ENCODE measurements at regions not wholly inside any gene's neighbourhood (a gene's known extent, or its start where the extent isn't known, plus 50 kb on each side); places are given as distances from the start of the nearest gene placed in this dataset.

DNA sequence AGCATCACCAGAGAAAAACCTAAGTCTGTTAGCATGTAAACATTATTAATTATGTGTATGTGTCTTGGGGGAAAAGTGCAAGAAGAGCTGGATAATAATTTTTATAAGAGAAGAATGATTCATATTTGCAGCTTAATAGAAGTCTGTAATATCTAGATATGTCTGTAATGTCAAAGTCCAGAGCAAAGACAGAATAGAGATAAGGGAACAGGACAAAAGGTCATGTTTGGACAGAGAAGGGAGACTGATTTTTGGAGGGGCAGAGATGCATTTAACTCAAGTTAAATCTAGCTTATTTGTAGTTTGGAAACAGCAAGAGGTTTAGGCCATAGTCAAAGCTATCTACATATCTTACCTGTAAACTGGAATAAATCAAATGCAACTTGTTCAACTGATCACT, 61.2 kb downstream of the MAGED1 start:
- H3K27ac Mint-ChIP-seq: no peak overlapping the region
- H3K4me3 Mint-ChIP-seq: no peak overlapping the region
- DNase-seq (no peak), ATAC-seq (ENCODE audit: low read depth in 2 of 2) (no peak)
- Histone ChIP-seq H3K4me3 (ENCODE audit: low read depth, low read length) (no peak overlapping the region), H3K27ac (ENCODE audit: insufficient read depth, low read length, poor library complexity, severe bottlenecking) (no peak overlapping the region), H3K9me3 (ENCODE audit: control insufficient read depth in 2 of 2, low read length in 2 of 2) (no peaks in the 10 kb centered on the region), H3K4me1 (ENCODE audit: control insufficient read depth, insufficient read depth, low read length, poor library complexity, severe bottlenecking) (no peaks in the 10 kb centered on the region), H3K36me3 (ENCODE audit: control insufficient read depth, insufficient read depth, low read length) (no peaks in the 10 kb centered on the region), H3K27me3 (ENCODE audit: control insufficient read depth, insufficient read depth, low read length) (no peaks in the 10 kb centered on the region)
- H3K27me3 Mint-ChIP-seq: peaks cover 5% of the 10 kb centered on the region
- peaks cover 0 to 9% (median 1%) of the 10 kb centered on the region in 7 donors for H3K9me3 Mint-ChIP-seq
- no peaks in the 10 kb centered on the region for H3K36me3 Mint-ChIP-seq
- no peaks in the 10 kb centered on the region for H3K4me1 Mint-ChIP-seq

DNA sequence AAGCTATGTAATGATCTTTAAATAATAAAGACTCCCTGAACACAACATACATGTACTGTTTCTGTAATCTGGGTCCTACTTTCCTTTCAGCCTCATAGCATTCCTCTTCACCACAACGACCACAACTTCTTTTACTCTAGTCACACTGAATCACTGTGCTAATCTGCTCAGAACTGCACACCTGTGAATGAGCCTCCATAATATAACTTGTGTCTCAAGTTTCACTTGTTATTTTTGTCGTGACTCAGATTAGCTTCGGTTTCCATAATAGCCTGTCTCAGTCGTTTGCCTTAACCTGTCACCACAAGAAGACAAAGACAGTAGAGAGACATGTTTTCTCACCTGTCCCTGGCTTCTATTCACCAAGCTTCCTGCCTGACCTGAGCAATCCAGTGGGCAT, 61.8 kb downstream of the MAGED1 start:
- ATAC-seq (ENCODE audit: low read depth in 2 of 2): no peak
- no peak overlapping the region for H3K27ac Mint-ChIP-seq

DNA sequence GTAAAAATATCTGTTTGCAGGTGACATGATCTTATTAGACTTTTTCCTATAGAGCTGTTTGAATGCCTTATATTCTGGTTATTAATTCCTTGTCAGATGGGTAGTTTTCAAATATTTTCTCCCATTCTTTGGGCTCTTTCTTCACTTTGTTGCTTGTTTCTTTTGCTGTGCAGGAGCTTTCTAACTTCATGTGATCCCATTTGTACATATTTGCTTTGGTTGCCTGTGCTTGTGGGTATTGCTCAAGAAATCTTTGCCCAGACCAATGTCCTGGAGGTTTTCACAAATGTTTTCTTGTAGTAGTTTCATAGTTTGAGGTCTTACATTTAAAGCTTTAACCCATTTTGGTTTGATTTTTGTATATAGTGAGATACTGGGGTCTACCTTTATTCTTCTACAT, 63.0 kb downstream of the MAGED1 start:
- no peak for DNase-seq
- Mint-ChIP-seq H3K9me3 (peaks cover 0 to 8% (median under 1%) of the 10 kb centered on the region in 7 donors), H3K27me3 (peaks cover 5% of the 10 kb centered on the region), H3K4me1 (no peaks in the 10 kb centered on the region), H3K4me3 (no peak overlapping the region), H3K27ac (peak overlapping the region in 1 of 3 donors; percentile 28), H3K36me3 (no peaks in the 10 kb centered on the region)
- no peaks in the 10 kb centered on the region for H3K9me3 ChIP-seq (ENCODE audit: control insufficient read depth in 2 of 2, low read length in 2 of 2)
- no peaks in the 10 kb centered on the region for H3K27me3 ChIP-seq (ENCODE audit: control insufficient read depth, insufficient read depth, low read length)
- H3K27ac ChIP-seq (ENCODE audit: insufficient read depth, low read length, poor library complexity, severe bottlenecking): no peak overlapping the region
- no peak overlapping the region for H3K4me3 ChIP-seq (ENCODE audit: low read depth, low read length)
- no peaks in the 10 kb centered on the region for H3K4me1 ChIP-seq (ENCODE audit: control insufficient read depth, insufficient read depth, low read length, poor library complexity, severe bottlenecking)
- ATAC-seq (ENCODE audit: low read depth in 2 of 2): no peak
- no peaks in the 10 kb centered on the region for H3K36me3 ChIP-seq (ENCODE audit: control insufficient read depth, insufficient read depth, low read length)

More for the DNA sequence above, 61.8 kb downstream of the MAGED1 start:
- H3K36me3 Mint-ChIP-seq: no peaks in the 10 kb centered on the region
- no peak for DNase-seq
- H3K27me3 ChIP-seq (ENCODE audit: control insufficient read depth, insufficient read depth, low read length): no peaks in the 10 kb centered on the region
- H3K4me1 ChIP-seq (ENCODE audit: control insufficient read depth, insufficient read depth, low read length, poor library complexity, severe bottlenecking): no peaks in the 10 kb centered on the region
- no peak overlapping the region for H3K27ac ChIP-seq (ENCODE audit: insufficient read depth, low read length, poor library complexity, severe bottlenecking)
- H3K9me3 Mint-ChIP-seq: peaks cover 0 to 9% (median 1%) of the 10 kb centered on the region in 7 donors
- H3K4me3 ChIP-seq (ENCODE audit: low read depth, low read length): no peak overlapping the region
- peaks cover 5% of the 10 kb centered on the region for H3K27me3 Mint-ChIP-seq
- no peaks in the 10 kb centered on the region for H3K4me1 Mint-ChIP-seq
- no peaks in the 10 kb centered on the region for H3K9me3 ChIP-seq (ENCODE audit: control insufficient read depth in 2 of 2, low read length in 2 of 2)
- H3K4me3 Mint-ChIP-seq: no peak overlapping the region
- H3K36me3 ChIP-seq (ENCODE audit: control insufficient read depth, insufficient read depth, low read length): no peaks in the 10 kb centered on the region

DNA sequence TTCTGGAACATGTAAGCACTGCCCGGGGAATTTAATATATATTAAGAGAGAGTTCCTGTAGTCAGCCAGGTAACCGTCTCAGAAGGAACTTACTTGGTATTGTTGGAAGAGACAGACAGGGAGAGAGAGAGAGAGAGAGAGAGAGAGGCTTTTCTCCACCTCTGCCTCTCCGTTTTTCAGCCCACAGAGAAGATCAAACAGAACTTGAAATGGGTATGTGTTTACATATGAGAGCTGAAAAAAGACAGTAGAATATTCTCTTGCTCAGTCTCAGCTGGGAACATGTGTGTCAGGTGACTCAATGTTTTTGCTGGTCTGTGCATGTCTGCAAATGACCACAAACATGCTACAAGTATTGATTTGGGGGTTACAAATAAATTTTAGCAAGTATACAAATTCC, 81.9 kb downstream of the MAGED1 start:
- H3K36me3 ChIP-seq (ENCODE audit: control insufficient read depth, insufficient read depth, low read length): no peaks in the 10 kb centered on the region
- H3K4me1 ChIP-seq (ENCODE audit: control insufficient read depth, insufficient read depth, low read length, poor library complexity, severe bottlenecking): no peaks in the 10 kb centered on the region
- H3K27ac Mint-ChIP-seq: no peak overlapping the region
- H3K4me3 ChIP-seq (ENCODE audit: low read depth, low read length): no peak overlapping the region
- no peak overlapping the region for H3K4me3 Mint-ChIP-seq
- no peak overlapping the region for H3K27ac ChIP-seq (ENCODE audit: insufficient read depth, low read length, poor library complexity, severe bottlenecking)
- H3K9me3 Mint-ChIP-seq: peaks cover 0 to 4% (median 0%) of the 10 kb centered on the region in 7 donors
- H3K9me3 ChIP-seq (ENCODE audit: control insufficient read depth in 2 of 2, low read length in 2 of 2): no peaks in the 10 kb centered on the region
- DNase-seq (no peak), ATAC-seq (ENCODE audit: low read depth in 2 of 2) (no peak)
- no peaks in the 10 kb centered on the region for H3K27me3 Mint-ChIP-seq
- H3K27me3 ChIP-seq (ENCODE audit: control insufficient read depth, insufficient read depth, low read length): no peaks in the 10 kb centered on the region
- H3K4me1 Mint-ChIP-seq: no peaks in the 10 kb centered on the region
- H3K36me3 Mint-ChIP-seq: no peaks in the 10 kb centered on the region

DNA sequence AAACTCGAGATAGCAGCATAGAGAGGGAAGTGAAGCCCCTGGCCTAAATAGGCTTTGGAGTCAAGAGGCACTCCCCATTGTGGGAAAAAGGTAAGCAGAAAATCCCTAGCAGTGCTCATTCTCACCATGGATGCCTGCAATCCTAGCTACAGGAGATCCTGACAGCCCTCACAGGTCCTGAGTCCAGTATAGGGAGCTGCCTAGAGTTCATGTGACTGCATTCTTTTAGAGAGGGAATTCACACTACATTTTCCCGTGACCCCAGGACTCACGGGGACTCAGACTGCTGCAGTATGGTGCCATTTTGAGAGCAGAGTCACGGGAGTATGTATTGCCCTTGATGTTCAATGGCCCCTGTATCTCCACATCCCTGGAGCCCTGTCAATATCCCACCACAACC, 82.4 kb downstream of the MAGED1 start:
- Mint-ChIP-seq H3K36me3 (no peaks in the 10 kb centered on the region), H3K9me3 (peaks cover 0 to 4% (median 0%) of the 10 kb centered on the region in 7 donors), H3K27me3 (no peaks in the 10 kb centered on the region), H3K4me1 (no peaks in the 10 kb centered on the region), H3K27ac (no peak overlapping the region), H3K4me3 (no peak overlapping the region)
- no peak for DNase-seq
- Histone ChIP-seq H3K4me1 (ENCODE audit: control insufficient read depth, insufficient read depth, low read length, poor library complexity, severe bottlenecking) (no peaks in the 10 kb centered on the region), H3K36me3 (ENCODE audit: control insufficient read depth, insufficient read depth, low read length) (no peaks in the 10 kb centered on the region), H3K27ac (ENCODE audit: insufficient read depth, low read length, poor library complexity, severe bottlenecking) (no peak overlapping the region), H3K4me3 (ENCODE audit: low read depth, low read length) (no peak overlapping the region), H3K9me3 (ENCODE audit: control insufficient read depth in 2 of 2, low read length in 2 of 2) (no peaks in the 10 kb centered on the region), H3K27me3 (ENCODE audit: control insufficient read depth, insufficient read depth, low read length) (no peaks in the 10 kb centered on the region)
- no peak for ATAC-seq (ENCODE audit: low read depth in 2 of 2)

DNA sequence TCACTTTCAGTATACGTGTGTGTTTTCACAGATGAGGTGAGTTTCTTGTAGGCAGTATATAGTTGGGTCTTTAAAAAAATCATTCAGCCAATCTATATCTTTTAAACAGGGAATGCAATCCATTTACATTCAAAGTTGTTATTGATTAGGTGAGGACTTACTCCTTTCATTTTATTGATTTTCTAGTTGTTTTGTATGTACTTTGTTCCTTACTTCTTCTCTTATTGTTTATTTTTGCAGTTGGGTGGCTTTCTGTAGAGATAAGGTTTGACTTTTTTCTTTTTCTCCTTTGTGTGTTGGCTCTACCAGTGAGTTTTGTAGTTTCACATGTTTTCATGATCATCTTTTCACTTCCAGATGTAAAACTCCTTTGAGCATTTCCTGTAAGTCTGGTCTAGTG, 83.1 kb downstream of the MAGED1 start:
- Histone ChIP-seq H3K27me3 (ENCODE audit: control insufficient read depth, insufficient read depth, low read length) (no peaks in the 10 kb centered on the region), H3K27ac (ENCODE audit: insufficient read depth, low read length, poor library complexity, severe bottlenecking) (no peak overlapping the region), H3K36me3 (ENCODE audit: control insufficient read depth, insufficient read depth, low read length) (no peaks in the 10 kb centered on the region), H3K4me1 (ENCODE audit: control insufficient read depth, insufficient read depth, low read length, poor library complexity, severe bottlenecking) (no peaks in the 10 kb centered on the region), H3K9me3 (ENCODE audit: control insufficient read depth in 2 of 2, low read length in 2 of 2) (no peaks in the 10 kb centered on the region), H3K4me3 (ENCODE audit: low read depth, low read length) (no peak overlapping the region)
- DNase-seq (no peak), ATAC-seq (ENCODE audit: low read depth in 2 of 2) (no peak)
- Mint-ChIP-seq H3K9me3 (peaks cover 0 to 4% (median 0%) of the 10 kb centered on the region in 7 donors), H3K36me3 (no peaks in the 10 kb centered on the region), H3K4me1 (no peaks in the 10 kb centered on the region), H3K4me3 (no peak overlapping the region), H3K27me3 (no peaks in the 10 kb centered on the region), H3K27ac (no peak overlapping the region)

All from CD4-positive, CD25-positive, alpha-beta regulatory T cell (primary cell).